GM19438 (cell line): ENCODE measurements at regions not wholly inside any gene's neighbourhood (a gene's known extent, or its start where the extent isn't known, plus 50 kb on each side); places are given as distances from the start of the nearest gene placed in this dataset.

Experiments used
- ATAC-seq: cut with Tn5 transposase; IDR thresholded peaks from one replicate; pipeline ENCODE4 v1.9.1; 2021; ENCODE audit warnings: low read depth; ENCODE audit not compliant: unreplicated experiment

- ATAC-seq, result no peak
These were observed 1581.4 kb downstream of the KCNT2 start for GRCh38 chr1:195026792-195027191.

- no peak for ATAC-seq
These were observed 1588.9 kb downstream of the KCNT2 start for GRCh38 chr1:195019385-195019784.

GRCh38 chr1:195012995-195013394 is 1595.2 kb downstream of the KCNT2 start:
- no peak for ATAC-seq

GRCh38 chr1:195005338-195005737 is 1602.9 kb downstream of the KCNT2 start:
- no peak for ATAC-seq

DNA sequence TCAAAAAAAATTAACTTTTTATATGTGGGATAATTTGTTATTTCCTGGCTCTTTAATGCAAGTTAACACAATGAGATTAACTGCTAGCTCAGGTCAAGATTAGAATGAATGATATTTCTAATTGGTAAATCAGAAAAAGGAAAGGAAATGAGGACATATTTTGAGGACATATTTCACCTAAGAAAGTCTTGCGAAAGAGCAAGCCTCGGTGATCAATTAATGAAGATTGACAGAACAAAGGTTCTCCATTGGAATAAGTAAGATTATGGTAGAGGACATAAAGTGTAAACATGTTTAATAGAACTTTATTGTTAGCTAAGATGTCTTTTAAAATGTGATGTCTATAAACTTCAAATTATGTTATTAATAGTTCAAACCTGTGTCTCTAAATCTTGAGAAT is 1617.8 kb downstream of the KCNT2 start:
- ATAC-seq, result no peak

DNA sequence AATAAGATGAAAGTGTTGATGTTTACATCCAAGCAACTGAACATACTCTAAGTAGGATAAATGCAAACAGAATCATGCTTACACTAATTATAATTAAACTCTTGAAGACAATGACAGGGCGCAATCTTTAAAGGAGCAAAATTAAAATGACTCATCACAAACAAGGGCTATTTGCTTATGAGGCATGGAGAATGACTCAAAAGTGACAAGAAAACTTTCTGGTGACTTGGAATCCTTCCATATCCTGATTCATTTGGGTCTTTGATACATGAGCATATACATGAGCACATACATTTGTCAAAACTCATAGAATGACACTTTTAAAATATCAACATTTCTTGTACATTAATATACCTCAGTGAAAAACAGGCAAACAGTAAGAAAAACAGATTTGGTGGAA is 1632.3 kb downstream of the KCNT2 start:
- no peak for ATAC-seq

DNA sequence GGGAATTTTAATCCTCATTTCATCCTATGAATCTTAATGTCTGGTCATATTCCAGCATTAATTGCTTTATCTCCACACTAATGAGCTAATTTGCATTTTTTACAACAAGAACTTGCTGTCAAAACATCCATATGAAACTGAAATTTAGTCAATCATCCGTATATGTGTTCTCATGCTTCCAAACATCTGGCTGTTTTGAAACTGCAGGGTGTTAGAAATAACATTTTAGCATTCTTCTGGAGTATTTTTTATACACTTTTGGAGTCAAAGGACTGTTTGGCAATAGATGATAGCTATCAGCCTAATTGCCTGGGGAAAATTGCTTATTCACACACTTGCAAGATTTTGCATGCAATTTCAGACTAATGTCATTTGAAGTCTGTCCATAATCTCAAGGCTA is 1639.3 kb downstream of the KCNT2 start:
- no peak for ATAC-seq

- ATAC-seq, result no peak
These were observed 1648.4 kb downstream of the KCNT2 start for GRCh38 chr1:194959795-194960194.

DNA sequence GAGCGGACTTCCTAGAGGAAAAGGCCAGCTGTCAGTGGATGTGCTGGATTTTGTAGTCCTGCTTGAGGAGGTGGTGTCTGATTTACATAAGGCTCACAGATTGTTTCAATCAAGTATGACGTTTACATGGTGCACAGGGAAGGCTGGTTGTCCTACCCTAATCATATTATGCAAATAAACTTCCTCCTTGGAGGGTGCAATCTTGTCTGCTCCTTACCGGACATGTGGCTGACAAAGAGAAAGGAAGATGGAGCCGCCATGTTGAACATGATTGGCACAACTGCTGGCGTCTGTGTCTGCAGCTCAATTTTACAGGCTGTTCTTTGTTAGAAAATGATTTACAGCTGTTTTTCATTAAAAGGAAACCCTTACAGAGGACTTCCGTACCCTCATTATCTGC is 1656.1 kb downstream of the KCNT2 start:
- ATAC-seq, result no peak

DNA sequence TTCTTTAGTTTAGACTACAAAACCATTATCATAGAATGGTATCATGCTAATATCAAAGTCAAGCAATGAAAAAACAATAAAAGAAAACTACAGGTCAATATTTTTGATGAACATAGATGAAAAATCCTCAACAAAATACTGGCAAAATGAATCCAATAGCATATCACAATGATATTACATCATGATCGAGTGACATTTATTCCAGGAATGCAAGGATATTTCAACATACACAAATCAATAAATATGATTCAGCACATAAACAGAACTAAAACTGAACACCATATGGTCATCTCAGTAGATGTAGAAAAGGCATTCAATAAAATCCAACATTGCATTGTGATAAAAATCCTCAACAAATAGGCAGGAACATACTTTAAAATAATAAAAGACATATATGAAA is 1657.7 kb downstream of the KCNT2 start:
- ATAC-seq, result no peak

GRCh38 chr1:194940336-194941030 is 1667.8 kb downstream of the KCNT2 start:
- ATAC-seq, result no peak

- no peak for ATAC-seq
These were observed 1672.4 kb downstream of the KCNT2 start for GRCh38 chr1:194935864-194936263.

DNA sequence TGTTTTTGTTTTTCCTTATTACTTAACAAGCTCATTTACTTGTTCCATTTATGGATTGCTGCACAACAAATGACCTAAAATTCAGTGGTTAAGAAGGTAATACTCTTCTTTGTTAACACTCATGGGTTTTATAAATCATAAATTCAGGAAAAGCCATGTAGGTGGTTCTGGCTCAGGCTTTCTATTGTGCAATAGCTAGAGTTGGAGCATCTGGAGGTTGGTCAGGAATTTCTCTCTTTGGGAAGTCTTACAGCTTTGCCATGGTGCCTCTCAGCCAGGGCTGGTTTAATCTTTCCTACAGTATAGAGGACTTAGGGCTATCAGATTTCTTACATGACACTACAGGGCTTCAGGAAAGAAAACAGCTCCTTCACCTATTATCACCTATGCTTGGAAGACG is 1677.1 kb downstream of the KCNT2 start:
- no peak for ATAC-seq

- no peak for ATAC-seq
These were observed 1678.1 kb downstream of the KCNT2 start for GRCh38 chr1:194930132-194930531.

- no peak for ATAC-seq
These were observed 1678.9 kb downstream of the KCNT2 start for GRCh38 chr1:194929357-194929756.

DNA sequence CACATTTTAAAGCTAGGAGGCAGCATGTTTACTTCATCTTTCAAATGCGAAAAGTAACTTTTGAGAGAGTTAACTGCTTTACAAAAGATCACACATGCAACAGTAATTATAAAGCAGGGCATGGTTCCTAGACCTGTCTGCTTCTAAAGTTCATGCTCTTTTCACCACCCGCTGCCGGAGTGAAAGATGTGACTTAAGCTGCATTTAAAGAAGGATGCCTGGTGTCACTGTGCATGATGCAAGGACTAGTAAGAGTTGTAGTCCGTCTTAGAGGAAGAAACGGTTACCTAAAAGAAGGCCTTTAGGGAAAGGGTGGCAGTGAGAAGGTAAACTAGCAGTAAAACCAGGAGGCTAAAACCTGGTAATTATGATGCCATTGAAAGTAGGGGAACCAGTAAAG is 1689.1 kb downstream of the KCNT2 start:
- no peak for ATAC-seq

GRCh38 chr1:194917769-194918168 is 1690.5 kb downstream of the KCNT2 start:
- ATAC-seq, result no peak

GRCh38 chr1:194908643-194909042 is 1699.6 kb downstream of the KCNT2 start:
- ATAC-seq, result no peak

- no peak for ATAC-seq
These were observed 1704.7 kb downstream of the KCNT2 start for GRCh38 chr1:194903524-194903923.

- no peak for ATAC-seq
These were observed 1702.9 kb upstream of the B3GALT2 start for GRCh38 chr1:194889310-194889709.

- ATAC-seq, result no peak
These were observed 1684.4 kb upstream of the B3GALT2 start for GRCh38 chr1:194870860-194871259.

DNA sequence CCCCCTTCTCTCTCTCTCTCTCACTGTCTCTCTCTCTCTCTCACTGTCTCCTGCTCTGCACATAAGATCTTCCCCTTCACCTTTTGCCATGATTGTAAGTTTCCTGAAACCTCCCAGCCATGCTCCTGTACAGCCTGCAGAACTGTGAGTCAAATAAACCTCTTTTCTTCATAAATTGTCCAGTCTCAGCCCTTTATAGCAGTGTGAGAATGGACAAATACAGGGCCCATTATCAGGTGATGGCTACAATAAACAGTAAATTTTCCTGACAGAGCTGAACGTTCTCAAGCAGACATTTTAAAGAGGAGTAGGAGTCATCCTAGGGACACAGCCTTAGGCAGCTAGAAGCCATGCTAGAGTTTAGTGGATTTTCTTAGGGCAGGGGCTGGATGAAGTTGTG is 1679.7 kb upstream of the B3GALT2 start:
- ATAC-seq, result no peak

DNA sequence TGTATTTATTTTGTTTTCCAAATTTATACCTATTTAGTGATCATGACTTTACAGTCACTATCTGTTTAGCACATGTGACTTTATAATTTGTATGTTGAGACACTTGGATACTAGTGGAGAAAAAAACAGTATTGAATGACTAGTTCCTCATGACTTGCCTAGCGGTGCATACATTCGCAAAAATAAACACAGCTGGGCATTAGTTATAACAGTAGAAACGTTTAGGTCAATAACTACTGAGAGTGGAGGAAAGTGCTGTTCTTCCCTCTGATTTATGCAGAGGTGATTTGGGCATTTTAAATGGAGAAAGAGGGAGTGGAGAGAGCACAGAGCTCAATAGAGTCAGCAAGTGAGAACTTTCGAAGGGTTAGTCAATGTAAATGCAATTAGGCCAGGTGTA is 1679.0 kb upstream of the B3GALT2 start:
- ATAC-seq, result no peak
